HepG2 (cell line): ENCODE measurements at regions not wholly inside any gene's neighbourhood (a gene's known extent, or its start where the extent isn't known, plus 50 kb on each side); places are given as distances from the start of the nearest gene placed in this dataset.
"Not testable (repeated sequence)": the region's sequence is repeated elsewhere in the genome, so short reads cannot be mapped to it uniquely, and the experiment has no call there.

Experiments
- NFRKB ChIP-seq: fragments of 450-650 bp; IDR thresholded peaks from 2 replicates; pipeline ENCODE4 v1.6.1; 2017
- PLRG1 ChIP-seq: fragments of 450-650 bp; conservative IDR thresholded peaks from 2 replicates; pipeline ENCODE4 v1.6.1; 2016
- SMAD3 ChIP-seq: sonication (generic); formaldehyde crosslinking; IDR thresholded peaks from 2 replicates; pipeline ENCODE4 v1.4.0; 2020; ENCODE audit warnings: missing genetic modification reagents
- TAF1 ChIP-seq: sonication (generic); formaldehyde crosslinking; IDR thresholded peaks from 2 replicates; pipeline ENCODE4 v1.4.0; 2020; ENCODE audit warnings: missing genetic modification reagents

DNA sequence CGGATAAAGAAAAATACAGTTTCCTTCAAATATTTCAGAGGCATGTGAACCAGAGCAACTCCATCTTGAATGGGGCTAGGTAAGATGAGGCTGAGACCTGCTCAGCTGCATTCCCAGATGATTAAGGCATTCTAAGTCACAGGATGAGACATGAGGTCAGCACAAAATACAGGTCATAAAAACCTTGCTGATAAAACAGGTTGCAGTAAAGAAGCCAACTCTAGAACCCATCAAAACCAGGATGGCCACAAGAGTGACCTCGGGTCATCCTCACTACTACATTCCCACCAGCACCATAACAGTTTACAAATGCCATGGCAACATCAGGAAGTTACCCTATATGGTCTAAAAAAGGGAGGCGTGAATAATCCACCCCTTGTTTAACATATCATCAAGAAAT is 59.2 kb upstream of the TMEM108 start:
- not testable (repeated sequence) for TF ChIP-seq TAF1 (CRISPR knock-in tag); PLRG1; SMAD3 (CRISPR knock-in tag); NFRKB
